HepG2 (cell line): ENCODE measurements at regions not wholly inside any gene's neighbourhood (a gene's known extent, or its start where the extent isn't known, plus 50 kb on each side); places are given as distances from the start of the nearest gene placed in this dataset.

Source experiments
- POLR2A ChIP-seq, 2 experiments: IDR thresholded peaks; 2 replicates each; pipeline ENCODE4 v1.6.1; 2011; ENCODE audit warnings: low read depth in 2 of 2, low read length in 2 of 2, mild to moderate bottlenecking in 1 of 2, moderate library complexity in 1 of 2; ENCODE audit not compliant: insufficient read depth in 1 of 2
- SMC3 ChIP-seq: IDR thresholded peaks from 2 replicates; pipeline ENCODE4 v1.6.1; 2011; ENCODE audit warnings: low read length, improper control_type of control experiment
- ZNF274 ChIP-seq: sonication (generic); formaldehyde crosslinking; IDR thresholded peaks from 2 replicates; pipeline ENCODE4 v1.5.1; 2020; ENCODE audit warnings: mild to moderate bottlenecking, missing genetic modification reagents
- ZNF674 ChIP-seq: sonication (generic); formaldehyde crosslinking; IDR thresholded peaks from 2 replicates; pipeline ENCODE4 v1.5.0; 2020; ENCODE audit warnings: low read depth, mild to moderate bottlenecking, missing genetic modification reagents
- TF ChIP-seq, protein P1 (sequence below): IDR thresholded peaks from 2 replicates; pipeline ENCODE4 v1.6.1; 2016; ENCODE audit warnings: missing compliant biosample characterization, missing genetic modification reagents, borderline replicate concordance

DNA sequence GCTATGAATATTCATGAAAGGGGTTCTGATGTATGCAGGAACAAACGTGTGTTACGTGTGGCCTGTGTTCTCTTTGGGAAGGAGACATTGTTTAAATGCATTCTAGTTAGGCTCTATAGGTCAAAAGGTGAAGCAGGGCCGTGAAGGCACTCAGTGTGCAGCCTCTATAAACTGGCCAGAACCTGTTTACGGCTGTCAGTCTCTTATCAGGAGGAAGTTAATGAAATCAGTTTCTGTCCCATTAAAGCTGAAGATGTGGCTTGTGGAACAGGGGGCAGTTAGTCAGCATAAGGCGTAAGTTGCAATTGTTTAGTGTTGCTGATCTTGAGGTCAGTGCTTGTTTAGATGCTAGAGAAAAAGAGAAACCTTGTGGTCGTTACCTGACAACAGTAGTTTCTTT lies 111.5 kb upstream of the KCNG1 start:
- TF ChIP-seq SMC3 (no peak), ZNF274 (CRISPR knock-in tag) (no peak), ZNF674 (no peak), POLR2A (IDR thresholded peaks at IDR 0.05; ENCODE audit: insufficient read depth in 1 of 2, low read depth in 2 of 2, low read length in 2 of 2) (no peak)
- TF ChIP-seq, protein P1, sequence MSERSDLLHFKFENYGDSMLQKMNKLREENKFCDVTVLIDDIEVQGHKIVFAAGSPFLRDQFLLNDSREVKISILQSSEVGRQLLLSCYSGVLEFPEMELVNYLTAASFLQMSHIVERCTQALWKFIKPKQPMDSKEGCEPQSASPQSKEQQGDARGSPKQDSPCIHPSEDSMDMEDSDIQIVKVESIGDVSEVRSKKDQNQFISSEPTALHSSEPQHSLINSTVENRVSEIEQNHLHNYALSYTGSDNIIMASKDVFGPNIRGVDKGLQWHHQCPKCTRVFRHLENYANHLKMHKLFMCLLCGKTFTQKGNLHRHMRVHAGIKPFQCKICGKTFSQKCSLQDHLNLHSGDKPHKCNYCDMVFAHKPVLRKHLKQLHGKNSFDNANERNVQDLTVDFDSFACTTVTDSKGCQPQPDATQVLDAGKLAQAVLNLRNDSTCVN (CRISPR knock-in tag): no peak
